AG04449 (cell line): ENCODE measurements at regions not wholly inside any gene's neighbourhood (a gene's known extent, or its start where the extent isn't known, plus 50 kb on each side); places are given as distances from the start of the nearest gene placed in this dataset.

Experiments used
- CTCF ChIA-PET: fragments of 350-600 bp; formaldehyde crosslinking; extraction: SDS; loops from one replicate; lab custom pipeline; 2021; ENCODE audit warnings: antibody characterized with exemption; lab: Yijun Ruan, JAX
- POLR2A ChIA-PET: fragments of 400-600, 350-600 bp; formaldehyde crosslinking; extraction: SDS; loops from one replicate; lab custom pipeline; 2020; ENCODE audit warnings: antibody characterized with exemption, inconsistent platforms; lab: Yijun Ruan, JAX
- DNase-seq: peaks from one replicate; pipeline ENCODE4 v3.0.0-alpha.2; 2010; ENCODE audit warnings: low read depth, low spot score
- H3K4me3 ChIP-seq: 2 replicates; pipeline ENCODE4 v1.5.1; 2011; ENCODE audit warnings: low read depth, mild to moderate bottlenecking, control low read depth, low read length
- TF ChIP-seq, protein P1 (sequence below): IDR thresholded peaks from one replicate; pipeline ENCODE4 v1.5.1; 2011; ENCODE audit warnings: mild to moderate bottlenecking, moderate library complexity, low read length, control low read depth, inconsistent platforms; ENCODE audit not compliant: insufficient read depth; ENCODE audit errors: missing control alignments

- no peak for DNase-seq
- TF ChIP-seq, protein P1, sequence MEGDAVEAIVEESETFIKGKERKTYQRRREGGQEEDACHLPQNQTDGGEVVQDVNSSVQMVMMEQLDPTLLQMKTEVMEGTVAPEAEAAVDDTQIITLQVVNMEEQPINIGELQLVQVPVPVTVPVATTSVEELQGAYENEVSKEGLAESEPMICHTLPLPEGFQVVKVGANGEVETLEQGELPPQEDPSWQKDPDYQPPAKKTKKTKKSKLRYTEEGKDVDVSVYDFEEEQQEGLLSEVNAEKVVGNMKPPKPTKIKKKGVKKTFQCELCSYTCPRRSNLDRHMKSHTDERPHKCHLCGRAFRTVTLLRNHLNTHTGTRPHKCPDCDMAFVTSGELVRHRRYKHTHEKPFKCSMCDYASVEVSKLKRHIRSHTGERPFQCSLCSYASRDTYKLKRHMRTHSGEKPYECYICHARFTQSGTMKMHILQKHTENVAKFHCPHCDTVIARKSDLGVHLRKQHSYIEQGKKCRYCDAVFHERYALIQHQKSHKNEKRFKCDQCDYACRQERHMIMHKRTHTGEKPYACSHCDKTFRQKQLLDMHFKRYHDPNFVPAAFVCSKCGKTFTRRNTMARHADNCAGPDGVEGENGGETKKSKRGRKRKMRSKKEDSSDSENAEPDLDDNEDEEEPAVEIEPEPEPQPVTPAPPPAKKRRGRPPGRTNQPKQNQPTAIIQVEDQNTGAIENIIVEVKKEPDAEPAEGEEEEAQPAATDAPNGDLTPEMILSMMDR: no peak
- POLR2A ChIA-PET: no interaction called here
- no peak overlapping the region for H3K4me3 ChIP-seq
- CTCF ChIA-PET: no interaction called here
Observed at GRCh38 chr2:147644491-147644890, 200.3 kb upstream of the ACVR2A start.

- TF ChIP-seq, protein P1: no peak
- ChIA-PET CTCF (no interaction called here), POLR2A (no interaction called here)
- H3K4me3 ChIP-seq: no peak overlapping the region
- DNase-seq: no peak
Observed at GRCh38 chr2:147642765-147643164, 202.1 kb upstream of the ACVR2A start.

- POLR2A ChIA-PET: no interaction called here
- DNase-seq: no peak
Observed at GRCh38 chr2:147641651-147642050, 203.2 kb upstream of the ACVR2A start.

GRCh38 chr2:147639891-147640290, 204.9 kb upstream of the ACVR2A start:
- TF ChIP-seq, protein P1: no peak
- ChIA-PET POLR2A (no interaction called here), CTCF (no interaction called here)
- no peak overlapping the region for H3K4me3 ChIP-seq
- DNase-seq: no peak

More at GRCh38 chr2:147641651-147642050, 203.2 kb upstream of the ACVR2A start:
- H3K4me3 ChIP-seq: no peak overlapping the region
- TF ChIP-seq, protein P1: no peak
- CTCF ChIA-PET: no interaction called here

DNA sequence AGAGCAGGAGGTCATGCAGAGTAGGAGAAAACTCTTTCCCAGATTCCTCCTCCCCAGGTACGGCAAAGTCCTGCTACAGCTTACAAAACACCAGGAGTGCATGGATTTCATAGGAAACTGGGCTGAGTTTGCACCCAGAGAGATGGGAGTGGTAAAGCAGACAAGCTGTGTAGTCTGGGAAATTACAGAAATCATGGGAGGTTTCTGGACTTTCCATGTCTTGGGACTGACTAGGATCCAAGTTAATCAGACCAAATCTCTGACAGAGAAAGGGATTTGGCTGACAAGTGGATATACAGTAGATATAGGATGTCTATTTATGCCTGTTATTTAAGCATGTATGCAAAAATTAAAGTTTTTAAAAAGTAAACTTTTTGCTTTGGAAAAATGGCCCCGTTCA, 205.4 kb upstream of the ACVR2A start:
- no peak for DNase-seq
- TF ChIP-seq, protein P1: no peak
- no peak overlapping the region for H3K4me3 ChIP-seq
- ChIA-PET POLR2A (no interaction called here), CTCF (no interaction called here)

DNA sequence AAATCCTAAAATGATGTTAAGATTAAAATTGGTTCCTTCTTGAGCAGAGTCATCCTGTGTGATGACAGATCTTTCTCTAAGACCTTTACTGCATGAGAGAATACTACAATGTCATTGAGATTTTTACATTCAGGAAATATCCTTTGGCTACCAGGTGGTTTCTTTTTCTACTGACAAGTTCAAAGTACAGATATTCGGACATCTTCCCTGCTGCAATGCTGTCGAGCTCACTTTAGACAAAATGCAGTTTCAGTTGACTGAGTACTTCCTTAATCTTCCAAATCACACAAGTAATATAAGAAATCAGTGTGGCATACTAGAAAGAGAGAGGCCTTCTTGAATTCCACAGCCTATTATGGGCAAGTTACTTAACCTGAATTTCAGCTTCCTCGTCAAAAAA, 207.9 kb upstream of the ACVR2A start:
- no peak for DNase-seq
- POLR2A ChIA-PET: no interaction called here
- TF ChIP-seq, protein P1: no peak
- CTCF ChIA-PET: no interaction called here
- no peak overlapping the region for H3K4me3 ChIP-seq
